A673 (cell line): ENCODE measurements at regions not wholly inside any gene's neighbourhood (a gene's known extent, or its start where the extent isn't known, plus 50 kb on each side); places are given as distances from the start of the nearest gene placed in this dataset.

Experiments
- CTCF ChIP-seq: fragments of 300-800, 200-600 bp; sonication (generic); conservative IDR thresholded peaks from 2 replicates; pipeline ENCODE4 v1.5.1; 2017; ENCODE audit warnings: low read depth, mild to moderate bottlenecking, antibody characterized with exemption, low read length, moderate library complexity, mixed read lengths
- EZH2 ChIP-seq: fragments of 200-600 bp; sonication (generic); IDR thresholded peaks from 2 replicates; pipeline ENCODE4 v1.6.1; 2017; ENCODE audit warnings: borderline replicate concordance, low read depth, mild to moderate bottlenecking, mixed read lengths, antibody characterized with exemption, low read length; ENCODE audit not compliant: poor library complexity, severe bottlenecking

DNA sequence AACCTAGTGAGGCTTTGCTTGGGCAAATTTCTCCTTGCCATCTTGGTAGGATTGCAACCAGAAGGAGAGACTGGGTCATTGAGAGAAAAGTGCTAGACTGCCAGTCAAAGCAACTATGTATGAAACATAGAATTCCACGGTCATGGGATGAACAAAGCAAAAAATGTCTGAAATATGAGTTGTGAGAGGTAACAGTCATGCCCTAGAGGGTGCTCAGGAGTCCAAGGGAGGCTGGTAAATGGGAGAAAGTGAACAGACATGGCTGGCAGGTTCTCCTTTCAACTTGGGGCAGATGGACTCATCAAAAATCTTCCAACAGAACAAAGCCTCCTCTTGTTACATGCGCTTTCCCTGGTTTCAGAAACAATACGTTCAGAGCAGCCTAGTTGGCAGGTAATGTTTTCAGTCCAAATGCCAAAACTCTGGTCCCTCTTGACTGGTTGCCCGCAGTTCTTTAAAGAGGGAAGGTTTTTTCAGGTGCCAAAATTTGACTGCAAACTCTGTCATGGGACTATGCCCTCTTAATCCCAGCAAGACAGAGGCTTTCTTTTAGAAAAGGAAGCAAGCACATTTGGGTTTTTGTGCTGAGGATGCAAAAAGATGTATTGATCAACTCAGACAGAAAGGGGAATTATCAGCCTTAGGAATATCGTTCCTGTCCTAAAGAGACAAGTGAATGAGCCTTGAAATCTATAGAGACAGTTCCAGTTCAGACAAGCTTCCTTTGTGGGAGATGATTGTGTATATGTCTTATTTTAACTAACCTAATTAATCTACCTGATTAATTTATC is 68.5 kb upstream of the SASH1 start:
- TF ChIP-seq CTCF (no peak), EZH2 (no peak)
